GM12864 (cell line): ENCODE measurements at regions not wholly inside any gene's neighbourhood (a gene's known extent, or its start where the extent isn't known, plus 50 kb on each side); places are given as distances from the start of the nearest gene placed in this dataset.

Experiments
- DNase-seq: peaks from one replicate; pipeline ENCODE4 v3.0.0-alpha.2; 2011; ENCODE audit warnings: low read depth
- H3K4me3 ChIP-seq: 2 replicates; pipeline ENCODE4 v1.5.1; 2011; ENCODE audit warnings: mild to moderate bottlenecking, low read depth, low read length, control low read depth
- TF ChIP-seq, protein P1 (sequence below): IDR thresholded peaks from 2 replicates; pipeline ENCODE4 v1.5.1; 2011; ENCODE audit warnings: low read depth, mild to moderate bottlenecking, moderate library complexity, low read length, control low read depth, inconsistent platforms; ENCODE audit errors: missing control alignments

DNA sequence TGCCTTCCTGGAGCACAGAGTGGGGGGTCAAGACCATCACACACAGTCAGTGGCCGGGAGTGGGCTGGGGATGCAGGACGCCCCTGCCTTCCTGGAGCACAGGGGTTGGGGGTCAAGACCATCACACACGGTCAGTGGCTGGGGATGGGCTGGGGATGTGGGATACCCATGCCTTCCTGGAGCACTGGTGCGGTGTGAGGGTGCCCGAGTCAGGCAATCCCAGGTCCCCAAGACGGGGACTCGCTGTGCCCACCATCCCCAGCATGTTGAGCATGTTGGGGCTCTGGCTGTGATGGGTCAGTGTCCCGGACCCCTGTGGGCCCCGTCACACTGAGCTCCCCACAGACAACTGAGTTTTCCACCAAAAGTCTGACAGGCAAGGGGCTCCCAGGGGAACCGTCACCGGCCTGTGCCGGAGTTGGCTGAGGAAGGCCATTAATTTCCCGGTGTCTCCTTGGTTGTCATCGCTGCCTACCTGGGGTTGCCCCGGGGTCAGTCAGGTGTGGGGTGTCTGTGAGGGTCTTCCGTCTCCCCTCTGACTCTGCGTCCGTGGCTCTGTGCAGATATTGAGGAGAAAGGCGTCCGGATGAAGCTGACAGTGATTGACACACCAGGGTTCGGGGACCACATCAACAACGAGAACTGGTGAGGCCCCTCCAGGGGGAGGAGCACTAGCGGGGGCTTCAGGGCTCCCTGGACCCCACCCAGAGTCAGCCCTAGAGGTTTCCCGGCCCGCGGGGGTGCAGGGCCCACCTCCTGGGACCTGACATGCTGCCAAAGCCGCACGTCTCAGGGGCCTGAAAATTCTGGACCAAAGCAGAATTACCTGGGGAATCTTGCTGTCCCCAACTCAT lies 347.1 kb downstream of the SEC14L1 start:
- TF ChIP-seq, protein P1, sequence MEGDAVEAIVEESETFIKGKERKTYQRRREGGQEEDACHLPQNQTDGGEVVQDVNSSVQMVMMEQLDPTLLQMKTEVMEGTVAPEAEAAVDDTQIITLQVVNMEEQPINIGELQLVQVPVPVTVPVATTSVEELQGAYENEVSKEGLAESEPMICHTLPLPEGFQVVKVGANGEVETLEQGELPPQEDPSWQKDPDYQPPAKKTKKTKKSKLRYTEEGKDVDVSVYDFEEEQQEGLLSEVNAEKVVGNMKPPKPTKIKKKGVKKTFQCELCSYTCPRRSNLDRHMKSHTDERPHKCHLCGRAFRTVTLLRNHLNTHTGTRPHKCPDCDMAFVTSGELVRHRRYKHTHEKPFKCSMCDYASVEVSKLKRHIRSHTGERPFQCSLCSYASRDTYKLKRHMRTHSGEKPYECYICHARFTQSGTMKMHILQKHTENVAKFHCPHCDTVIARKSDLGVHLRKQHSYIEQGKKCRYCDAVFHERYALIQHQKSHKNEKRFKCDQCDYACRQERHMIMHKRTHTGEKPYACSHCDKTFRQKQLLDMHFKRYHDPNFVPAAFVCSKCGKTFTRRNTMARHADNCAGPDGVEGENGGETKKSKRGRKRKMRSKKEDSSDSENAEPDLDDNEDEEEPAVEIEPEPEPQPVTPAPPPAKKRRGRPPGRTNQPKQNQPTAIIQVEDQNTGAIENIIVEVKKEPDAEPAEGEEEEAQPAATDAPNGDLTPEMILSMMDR, result no peak
- no peak for DNase-seq
- H3K4me3 ChIP-seq, result no peak overlapping the region

DNA sequence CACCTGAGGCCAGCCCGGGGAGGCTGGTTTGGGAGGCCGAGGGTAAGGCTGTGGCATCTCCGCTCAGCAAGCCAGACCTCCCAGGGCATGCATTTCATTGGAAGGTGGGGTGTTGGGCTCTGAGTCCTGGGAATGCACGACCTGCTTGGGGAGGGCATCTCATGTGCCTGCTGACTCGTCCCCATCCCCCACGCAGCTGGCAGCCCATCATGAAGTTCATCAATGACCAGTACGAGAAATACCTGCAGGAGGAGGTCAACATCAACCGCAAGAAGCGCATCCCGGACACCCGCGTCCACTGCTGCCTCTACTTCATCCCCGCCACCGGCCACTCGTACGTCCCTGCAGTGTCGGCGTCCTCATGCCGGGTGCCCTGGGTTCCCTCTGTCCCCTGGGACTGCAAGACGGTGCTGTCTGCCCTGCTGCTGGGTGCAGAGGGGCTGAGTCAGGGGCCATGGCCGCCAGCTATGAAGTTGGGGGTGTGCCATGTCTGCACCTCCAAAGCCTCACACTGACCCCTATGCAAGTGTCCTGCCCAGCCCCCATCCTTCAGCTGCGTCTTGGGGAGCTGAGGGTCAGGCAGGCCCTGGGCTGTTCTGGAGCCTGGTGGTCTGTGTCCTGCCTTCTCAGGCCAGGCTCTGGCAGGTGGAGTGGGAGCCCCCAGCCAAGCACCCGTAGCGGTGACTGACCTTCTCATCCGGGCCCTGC lies 347.9 kb downstream of the SEC14L1 start:
- DNase-seq, result no peak
- H3K4me3 ChIP-seq, result no peak overlapping the region
- TF ChIP-seq, protein P1, result no peak

DNA sequence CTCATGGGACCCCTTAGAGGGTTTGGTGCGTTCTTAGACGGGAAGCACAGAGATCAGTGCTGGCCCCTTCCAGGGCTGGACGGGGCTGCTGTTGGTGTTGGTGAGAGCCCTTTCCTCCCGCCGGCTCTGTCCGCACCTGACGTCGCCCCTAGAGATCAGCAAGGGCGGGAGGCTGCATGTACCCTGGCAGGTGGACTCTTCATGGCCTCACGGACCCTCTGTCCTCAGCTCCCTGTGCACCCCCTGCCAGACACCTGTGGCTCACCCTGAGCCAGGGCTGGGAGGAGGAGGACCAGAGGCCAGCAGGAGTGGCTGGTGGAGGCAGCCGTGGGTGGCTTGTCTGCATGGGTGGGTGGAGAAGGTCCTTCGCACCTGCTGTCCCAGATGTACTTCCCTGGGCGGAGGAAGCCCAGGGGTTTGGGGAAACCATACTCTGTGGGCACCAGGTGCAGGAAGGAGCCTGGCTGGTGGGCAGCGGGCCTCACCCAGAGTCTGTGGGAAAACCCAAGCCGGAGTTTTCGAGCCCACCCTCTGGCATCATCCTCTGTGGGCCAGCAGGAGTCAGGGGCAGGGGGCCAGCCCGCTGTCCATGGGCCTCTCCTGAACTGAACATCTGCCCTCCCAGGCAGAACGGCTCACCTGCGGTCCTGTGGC lies 348.6 kb downstream of the SEC14L1 start:
- DNase-seq, result no peak
- TF ChIP-seq, protein P1, result no peak

DNA sequence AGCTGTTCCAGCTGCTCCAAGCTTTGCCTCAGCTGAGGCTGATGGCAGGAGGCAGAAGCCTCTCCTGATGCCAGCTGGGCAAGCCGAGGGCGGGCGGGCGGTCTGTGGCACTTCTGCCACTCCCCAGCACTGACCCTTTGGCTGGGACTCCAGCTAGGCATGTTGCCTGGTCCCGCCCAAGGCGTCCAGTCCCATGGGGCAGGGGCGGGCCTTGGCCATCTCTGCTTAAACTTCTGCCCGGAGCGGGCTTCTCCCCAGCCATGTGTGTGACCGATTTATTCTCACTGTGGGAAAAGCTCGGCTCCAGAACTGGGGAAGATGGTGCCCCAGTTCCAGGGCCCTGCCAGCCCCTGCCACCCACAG lies 349.1 kb downstream of the SEC14L1 start:
- H3K4me3 ChIP-seq, result no peak overlapping the region
- TF ChIP-seq, protein P1, result no peak
- DNase-seq, result no peak

More for the DNA sequence above, 348.6 kb downstream of the SEC14L1 start:
- no peak overlapping the region for H3K4me3 ChIP-seq

DNA sequence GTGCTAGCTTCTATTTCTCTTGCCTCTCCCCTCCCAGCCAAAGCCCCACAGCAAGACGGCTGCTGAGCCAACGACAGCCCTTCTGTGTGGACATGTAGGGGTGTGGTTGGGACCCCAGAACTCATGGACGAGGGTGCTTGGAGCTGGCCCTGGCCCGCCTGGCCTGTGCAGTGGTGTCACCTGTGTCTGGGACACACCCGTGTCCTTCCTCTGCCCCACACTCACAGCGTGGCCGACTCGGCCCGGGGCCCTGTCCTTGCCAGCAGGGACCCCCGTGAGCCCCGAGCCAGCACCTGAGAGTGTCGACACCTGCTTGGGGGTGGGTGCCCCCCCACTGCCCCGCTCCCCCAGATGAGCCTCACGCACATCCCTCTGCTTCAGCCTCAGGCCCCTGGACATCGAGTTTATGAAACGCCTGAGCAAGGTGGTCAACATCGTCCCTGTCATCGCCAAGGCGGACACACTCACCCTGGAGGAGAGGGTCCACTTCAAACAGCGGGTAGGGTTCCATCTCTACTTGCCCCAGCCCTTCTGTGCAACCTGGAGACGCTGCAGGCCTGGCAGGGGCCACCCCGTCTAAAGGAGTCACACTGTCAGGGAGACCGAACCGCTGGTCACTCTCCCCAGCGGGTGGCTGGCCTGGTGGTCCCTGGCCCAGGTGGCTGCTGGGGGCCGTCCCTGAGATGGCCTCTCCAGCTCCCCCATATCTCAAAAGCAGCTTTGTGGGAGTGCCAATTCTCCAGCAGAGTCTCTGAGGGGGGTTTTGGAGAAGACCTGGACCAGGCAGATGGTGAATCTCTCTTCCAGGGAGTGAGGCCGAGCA lies 349.8 kb downstream of the SEC14L1 start:
- H3K4me3 ChIP-seq, result no peak overlapping the region
- TF ChIP-seq, protein P1, result no peak
- no peak for DNase-seq

DNA sequence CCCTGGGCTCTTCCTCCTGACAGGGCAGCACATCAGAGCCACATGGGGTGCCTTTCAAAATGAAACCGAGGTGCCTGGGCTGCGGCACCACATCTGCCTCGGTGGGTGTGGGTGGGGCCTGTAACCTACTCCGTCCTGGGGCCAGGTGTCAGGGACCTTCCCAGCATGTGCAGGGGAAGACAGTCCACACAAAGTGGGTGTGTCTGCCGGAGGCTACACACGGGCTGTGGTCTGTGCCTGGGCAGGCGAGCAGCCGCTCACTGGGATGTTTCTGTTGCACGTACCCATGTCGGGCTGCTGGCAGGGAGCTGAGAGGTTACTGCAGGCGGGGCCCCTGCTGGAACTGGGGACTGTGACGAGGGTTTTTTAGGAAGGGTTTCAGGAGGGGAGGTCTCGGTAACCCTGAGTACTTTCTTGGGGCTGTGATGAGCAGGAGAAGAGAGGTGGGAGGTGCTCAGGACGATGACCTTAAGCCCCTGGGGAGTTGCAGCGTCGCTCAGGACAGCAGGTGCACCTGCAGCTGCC lies 351.2 kb downstream of the SEC14L1 start:
- DNase-seq, result peak; percentile 44
- H3K4me3 ChIP-seq, result no peak overlapping the region
- TF ChIP-seq, protein P1, result no peak
